GM19240 (cell line): ENCODE measurements at regions not wholly inside any gene's neighbourhood (a gene's known extent, or its start where the extent isn't known, plus 50 kb on each side); places are given as distances from the start of the nearest gene placed in this dataset.
"Not testable (repeated sequence)": the region's sequence is repeated elsewhere in the genome, so short reads cannot be mapped to it uniquely, and the experiment has no call there.

Source experiments
- DNase-seq: peaks from one replicate; pipeline ENCODE4 v3.0.0; 2011; ENCODE audit warnings: low spot score; ENCODE audit not compliant: insufficient read length

DNA sequence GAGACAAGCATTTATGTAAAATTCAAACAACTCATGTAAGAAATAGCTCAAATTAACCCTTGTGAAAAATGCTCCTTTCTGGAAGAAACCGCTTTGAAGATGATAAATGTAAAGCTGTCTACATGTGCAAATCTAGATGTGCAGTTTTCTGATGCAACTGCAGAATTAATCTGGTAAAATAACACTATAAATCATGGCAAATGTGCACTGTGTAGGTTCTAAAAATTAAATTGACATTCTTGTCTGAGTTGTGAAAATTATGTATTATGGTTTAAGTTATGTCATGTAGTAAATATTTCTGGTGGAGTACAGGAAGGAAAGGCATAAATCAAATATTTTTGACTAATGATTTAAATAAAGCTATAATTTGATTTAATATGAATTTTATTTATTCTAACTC is 678.1 kb upstream of the SEMA6D start:
- no peak for DNase-seq

DNA sequence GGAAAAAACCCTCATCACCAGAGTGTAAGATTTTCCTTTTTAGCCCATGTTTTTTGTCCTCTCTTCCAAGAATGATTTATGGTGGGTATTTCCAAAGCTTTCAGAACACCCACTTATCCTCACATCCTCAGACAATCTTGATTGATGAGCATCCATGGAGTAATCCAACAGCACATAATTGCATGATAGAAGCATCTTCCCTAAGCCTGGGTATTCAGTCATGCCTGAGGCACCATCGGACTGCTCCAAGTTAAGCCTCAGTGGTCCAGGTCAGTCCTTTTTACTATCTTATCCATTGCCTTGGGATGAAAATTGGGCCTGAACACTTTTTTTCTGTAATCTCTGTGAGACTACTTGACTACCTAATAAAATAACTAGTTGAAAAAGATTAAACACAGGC is 676.0 kb upstream of the SEMA6D start:
- no peak for DNase-seq

DNA sequence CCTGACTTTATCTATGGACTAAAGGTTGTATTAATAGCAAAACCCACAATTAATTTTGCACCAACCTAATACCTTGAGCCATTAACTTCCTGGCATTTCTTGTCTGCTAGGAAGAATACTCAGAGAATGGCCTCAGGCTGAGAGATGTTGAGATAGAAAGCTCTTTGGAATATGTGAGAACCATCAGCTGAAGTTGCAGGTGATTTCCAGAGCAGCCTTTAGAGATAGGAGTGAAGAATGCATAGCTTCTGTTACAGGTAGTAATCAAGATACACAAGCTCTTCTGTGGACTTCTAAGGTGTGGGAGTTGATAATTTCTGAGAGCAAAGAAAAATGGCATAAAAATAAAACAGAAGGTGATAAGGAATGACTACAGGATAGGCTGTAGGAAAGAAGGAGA is 669.3 kb upstream of the SEMA6D start:
- not testable (repeated sequence) for DNase-seq

GRCh38 chr15:47066392-47066791 is 650.9 kb upstream of the SEMA6D start:
- DNase-seq = no peak

GRCh38 chr15:47077846-47078245 is 639.5 kb upstream of the SEMA6D start:
- not testable (repeated sequence) for DNase-seq

GRCh38 chr15:47095833-47096232 is 621.5 kb upstream of the SEMA6D start:
- no peak for DNase-seq

DNA sequence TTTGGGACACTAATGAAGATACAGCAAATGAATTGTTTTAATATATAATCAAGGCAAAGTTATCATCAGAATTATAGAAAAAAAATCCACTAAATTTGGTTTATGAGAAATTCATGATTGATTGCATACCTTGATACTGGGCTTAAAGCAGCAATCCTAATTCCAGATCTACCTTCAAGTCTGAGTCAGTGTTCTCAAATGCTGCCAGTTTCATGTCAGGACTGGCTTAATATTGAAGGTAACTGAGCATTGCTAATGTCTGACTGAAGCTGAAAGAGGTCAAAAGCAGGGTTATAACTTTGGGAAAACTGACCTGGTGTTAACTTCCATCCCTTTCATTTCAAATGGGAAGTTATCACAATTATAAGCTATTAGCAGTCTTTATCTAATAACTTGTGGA is 618.8 kb upstream of the SEMA6D start:
- not testable (repeated sequence) for DNase-seq

DNA sequence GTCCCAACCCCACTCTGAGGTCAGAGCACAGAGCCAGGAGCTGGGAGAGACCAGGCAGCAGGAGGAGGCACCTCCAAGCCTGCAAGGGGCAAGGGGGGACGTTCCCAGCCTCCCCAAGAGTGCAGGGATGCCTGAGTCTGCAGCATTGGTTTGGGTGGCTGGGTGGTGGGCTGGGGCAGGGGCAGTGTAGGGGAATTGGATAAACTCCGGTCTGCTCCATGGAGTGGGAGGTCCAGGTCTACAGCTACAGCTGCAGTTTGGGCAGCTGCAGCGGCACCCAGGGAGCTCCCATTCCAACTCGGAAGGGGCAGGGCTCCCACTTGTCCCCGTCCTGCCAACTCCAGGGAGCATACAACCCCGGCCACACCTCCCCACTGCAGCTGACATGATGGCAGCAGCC is 617.5 kb upstream of the SEMA6D start:
- not testable (repeated sequence) for DNase-seq

GRCh38 chr15:47108800-47109199 is 608.5 kb upstream of the SEMA6D start:
- DNase-seq = not testable (repeated sequence)

GRCh38 chr15:47116698-47117097 is 600.6 kb upstream of the SEMA6D start:
- DNase-seq = no peak

- DNase-seq = no peak
Measured at GRCh38 chr15:47119349-47119748, 598.0 kb upstream of the SEMA6D start.

GRCh38 chr15:47124430-47125102 is 592.7 kb upstream of the SEMA6D start:
- DNase-seq = no peak

GRCh38 chr15:47129033-47129432 is 588.3 kb upstream of the SEMA6D start:
- no peak for DNase-seq

DNA sequence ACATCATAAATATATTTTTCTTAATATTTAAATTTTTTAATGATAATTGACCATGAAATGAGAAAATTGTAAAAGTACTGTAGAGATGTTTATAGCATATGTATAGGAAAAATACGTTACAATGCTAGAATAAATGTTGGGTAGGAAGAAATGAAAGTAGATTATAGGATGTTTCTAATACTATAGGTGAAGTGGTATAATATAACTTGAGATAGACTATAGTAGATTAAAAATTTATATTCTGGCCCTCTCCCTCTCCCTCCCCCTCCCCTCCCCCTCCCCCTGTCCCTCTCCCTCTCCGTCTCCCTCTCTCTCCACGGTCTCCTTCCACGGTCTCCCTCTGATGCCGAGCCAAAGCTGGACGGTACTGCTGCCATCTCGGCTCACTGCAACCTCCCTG is 585.9 kb upstream of the SEMA6D start:
- not testable (repeated sequence) for DNase-seq

DNA sequence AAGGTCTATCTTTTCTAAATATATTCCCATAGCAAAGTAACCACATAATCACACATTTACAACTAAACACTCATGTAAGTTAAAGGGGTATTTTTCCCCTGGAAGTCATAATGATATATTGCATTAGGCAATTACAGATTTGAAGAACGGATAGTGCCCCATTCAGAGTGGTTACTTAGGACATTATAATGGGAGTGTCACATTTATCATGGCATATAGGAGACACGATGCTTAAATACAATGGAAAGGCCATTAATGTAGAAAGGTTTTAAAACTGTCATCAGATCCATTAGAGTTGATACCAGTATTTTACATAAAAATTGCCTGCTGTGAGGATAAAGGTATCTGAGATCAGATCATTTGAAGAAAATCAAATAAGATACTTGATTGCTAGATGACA is 582.0 kb upstream of the SEMA6D start:
- no peak for DNase-seq

DNA sequence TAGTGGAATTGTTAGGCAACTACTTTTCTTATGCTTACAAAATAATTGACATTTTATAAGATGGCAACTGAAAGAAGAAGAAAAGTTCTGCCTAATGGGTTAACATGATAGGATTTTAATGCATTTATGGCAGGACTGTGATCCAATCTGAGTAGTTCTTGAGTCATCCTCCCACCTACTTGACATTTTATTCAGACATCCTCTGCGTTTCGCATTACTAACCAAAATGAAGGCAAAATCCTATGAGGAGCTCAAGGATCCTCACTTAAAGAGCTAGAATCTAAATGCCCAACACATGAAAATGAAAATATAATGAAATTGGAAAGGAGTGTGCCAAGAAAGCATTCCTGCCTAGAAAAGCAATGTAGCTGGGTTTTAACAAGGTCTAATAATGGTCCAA is 581.1 kb upstream of the SEMA6D start:
- DNase-seq = no peak

DNA sequence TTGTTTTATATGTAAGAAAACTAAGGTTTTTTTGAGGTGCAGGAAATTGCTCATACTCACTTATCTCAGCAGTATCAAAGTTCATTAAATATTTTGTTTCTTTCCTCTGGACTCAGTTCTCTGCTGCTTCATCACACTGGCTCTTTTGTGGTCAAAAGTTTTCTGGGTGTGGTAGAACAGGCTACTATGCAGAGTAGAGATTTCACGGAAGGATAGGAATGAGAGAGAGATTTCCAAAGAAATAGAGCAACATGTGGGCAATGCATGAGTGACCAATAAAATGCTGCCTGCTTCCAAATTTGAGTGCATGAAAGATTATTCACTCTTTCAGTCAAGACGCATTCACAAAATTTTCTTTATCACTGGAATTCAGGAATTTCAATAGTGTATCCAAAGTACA is 577.3 kb upstream of the SEMA6D start:
- DNase-seq = no peak

DNA sequence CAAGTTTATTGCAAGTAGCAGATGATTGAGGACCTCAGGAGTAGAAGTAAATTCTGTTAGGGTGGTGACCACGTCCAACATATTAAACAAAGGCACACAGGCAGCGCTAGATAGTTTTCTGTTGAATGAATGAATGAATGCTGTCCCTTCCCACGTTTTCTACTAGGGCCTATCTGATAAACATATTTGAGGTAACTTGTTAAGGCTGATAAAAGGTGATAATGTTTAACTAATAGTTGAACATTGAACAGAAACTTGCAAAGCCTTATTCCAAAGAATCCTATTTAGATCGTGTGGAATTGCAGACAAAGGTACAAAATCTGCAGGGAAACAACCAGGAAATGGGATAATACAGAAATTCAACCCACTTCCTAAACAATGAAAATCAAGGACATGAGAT is 559.5 kb upstream of the SEMA6D start:
- no peak for DNase-seq

DNA sequence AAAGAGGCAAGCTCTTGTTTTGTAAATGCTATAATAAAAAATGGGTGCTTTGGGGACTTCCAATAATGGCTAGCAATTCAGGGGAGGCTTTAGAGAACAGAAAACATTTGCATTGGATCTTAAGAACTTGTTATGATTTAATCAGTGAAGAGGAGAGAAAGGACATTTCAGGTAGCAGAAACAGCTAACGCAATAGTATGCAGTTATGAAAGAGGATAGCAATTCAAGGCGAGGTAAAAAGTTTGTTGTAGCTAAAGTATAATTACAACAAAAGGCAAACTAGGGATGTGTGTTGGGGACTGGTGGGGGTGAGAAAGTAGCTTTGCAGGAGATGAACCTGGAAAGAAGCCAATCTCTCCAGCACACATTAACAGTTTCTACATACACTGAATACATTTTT is 558.7 kb upstream of the SEMA6D start:
- DNase-seq = no peak

- no peak for DNase-seq
Measured at GRCh38 chr15:47177177-47177576, 540.1 kb upstream of the SEMA6D start.

GRCh38 chr15:47179988-47180387 is 537.3 kb upstream of the SEMA6D start:
- no peak for DNase-seq

DNA sequence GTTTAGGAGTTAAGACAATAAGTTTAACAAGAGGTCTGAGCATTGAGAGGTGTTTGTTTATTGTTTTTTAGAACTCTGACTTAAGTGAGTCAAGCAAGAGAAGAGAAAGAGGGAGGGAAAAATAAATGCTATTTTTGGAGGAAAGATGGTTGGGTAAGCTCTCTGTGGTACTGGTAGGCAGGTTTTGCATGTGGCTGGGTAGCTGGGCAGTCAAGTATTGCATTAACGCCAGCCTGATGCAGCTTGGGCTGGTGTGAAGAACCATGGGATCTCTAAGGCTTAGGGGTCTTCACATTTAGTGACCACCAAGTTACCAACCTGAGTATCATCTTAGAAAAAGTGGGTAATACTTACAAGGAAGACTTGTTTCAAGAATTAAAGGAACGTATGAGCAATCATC is 534.5 kb upstream of the SEMA6D start:
- DNase-seq = no peak

- no peak for DNase-seq
Measured at GRCh38 chr15:47184003-47184907, 533.0 kb upstream of the SEMA6D start.
